ENCODE measurements at regions not wholly inside any gene's neighbourhood (a gene's known extent, or its start where the extent isn't known, plus 50 kb on each side); places are given as distances from the start of the nearest gene placed in this dataset.

GRCh38 chr9:115403753-115404152, 285.8 kb upstream of the TNC start:
- TF ChIP-seq CTCF (IDR thresholded peaks at IDR 0.05; ENCODE audit: borderline replicate concordance, extremely low read depth, low read length, poor library complexity, severe bottlenecking) (no peak), EZH2 (IDR thresholded peaks at IDR 0.05; ENCODE audit: borderline replicate concordance, low read depth, low read length, severe bottlenecking) (no peak)

Measured in DND-41 (cell line).